ENCODE measurements at regions not wholly inside any gene's neighbourhood (a gene's known extent, or its start where the extent isn't known, plus 50 kb on each side); places are given as distances from the start of the nearest gene placed in this dataset.
"Not testable (repeated sequence)": the region's sequence is repeated elsewhere in the genome, so short reads cannot be mapped to it uniquely, and the experiment has no call there.

DNA sequence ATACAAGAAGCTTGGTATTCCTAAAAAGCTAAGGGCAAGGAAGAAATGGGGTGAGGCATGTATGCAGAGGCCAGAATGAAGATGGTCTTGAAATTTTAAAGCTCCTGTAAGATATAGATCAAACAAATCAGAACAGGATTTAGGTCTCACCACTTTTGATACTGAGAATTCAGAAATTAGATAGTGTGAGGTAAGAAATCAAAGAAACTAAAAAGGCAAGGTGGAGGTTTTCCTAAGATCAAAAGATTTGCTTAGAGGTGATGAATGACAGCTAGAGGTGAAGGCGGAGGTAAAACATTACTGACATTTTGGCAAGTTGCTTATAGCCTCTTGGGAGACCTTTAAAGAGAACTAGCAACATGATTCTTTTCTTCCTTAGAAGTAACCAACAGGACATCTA, 225.2 kb upstream of the SGK1 start:
- TF ChIP-seq, protein P1, sequence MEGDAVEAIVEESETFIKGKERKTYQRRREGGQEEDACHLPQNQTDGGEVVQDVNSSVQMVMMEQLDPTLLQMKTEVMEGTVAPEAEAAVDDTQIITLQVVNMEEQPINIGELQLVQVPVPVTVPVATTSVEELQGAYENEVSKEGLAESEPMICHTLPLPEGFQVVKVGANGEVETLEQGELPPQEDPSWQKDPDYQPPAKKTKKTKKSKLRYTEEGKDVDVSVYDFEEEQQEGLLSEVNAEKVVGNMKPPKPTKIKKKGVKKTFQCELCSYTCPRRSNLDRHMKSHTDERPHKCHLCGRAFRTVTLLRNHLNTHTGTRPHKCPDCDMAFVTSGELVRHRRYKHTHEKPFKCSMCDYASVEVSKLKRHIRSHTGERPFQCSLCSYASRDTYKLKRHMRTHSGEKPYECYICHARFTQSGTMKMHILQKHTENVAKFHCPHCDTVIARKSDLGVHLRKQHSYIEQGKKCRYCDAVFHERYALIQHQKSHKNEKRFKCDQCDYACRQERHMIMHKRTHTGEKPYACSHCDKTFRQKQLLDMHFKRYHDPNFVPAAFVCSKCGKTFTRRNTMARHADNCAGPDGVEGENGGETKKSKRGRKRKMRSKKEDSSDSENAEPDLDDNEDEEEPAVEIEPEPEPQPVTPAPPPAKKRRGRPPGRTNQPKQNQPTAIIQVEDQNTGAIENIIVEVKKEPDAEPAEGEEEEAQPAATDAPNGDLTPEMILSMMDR (IDR thresholded peaks at IDR 0.05; ENCODE audit: low read depth, low read length, missing control alignments) = no peak
- no peak for DNase-seq (ENCODE audit: extremely low read depth, low read depth)
- no peak overlapping the region for H3K4me3 ChIP-seq (replicated peaks; ENCODE audit: low read depth, low read length)

- H3K4me3 ChIP-seq (replicated peaks; ENCODE audit: low read depth, low read length) = no peak overlapping the region
- no peak for DNase-seq (ENCODE audit: extremely low read depth, low read depth)
- TF ChIP-seq, protein P1 (IDR thresholded peaks at IDR 0.05; ENCODE audit: low read depth, low read length, missing control alignments) = no peak
Observed at GRCh38 chr6:134541001-134541400, 223.1 kb upstream of the SGK1 start.

- no peak for DNase-seq (ENCODE audit: extremely low read depth, low read depth)
- no peak overlapping the region for H3K4me3 ChIP-seq (replicated peaks; ENCODE audit: low read depth, low read length)
- TF ChIP-seq, protein P1 (IDR thresholded peaks at IDR 0.05; ENCODE audit: low read depth, low read length, missing control alignments) = no peak
Observed at GRCh38 chr6:134539865-134540323, 222.0 kb upstream of the SGK1 start.

DNA sequence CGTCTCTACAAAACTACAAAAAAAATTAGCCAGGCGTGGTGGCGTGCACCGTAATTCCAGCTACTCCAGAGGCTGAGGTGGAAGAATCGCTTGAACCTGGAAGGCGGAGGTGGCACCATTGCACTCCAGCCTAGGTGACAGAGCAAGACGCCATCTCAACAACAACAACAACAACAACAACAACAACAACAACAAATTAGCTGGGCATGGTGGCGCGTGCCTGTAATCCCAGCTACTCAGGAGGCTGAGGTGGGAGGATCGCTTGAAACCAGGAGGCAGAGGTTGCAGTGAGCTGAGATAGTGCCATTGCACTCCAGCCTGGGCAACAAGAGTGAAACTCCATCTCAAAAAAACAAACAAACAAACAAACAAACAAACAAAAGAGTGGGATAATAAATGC, 219.9 kb upstream of the SGK1 start:
- not testable (repeated sequence) for DNase-seq (ENCODE audit: extremely low read depth, low read depth); H3K4me3 ChIP-seq (replicated peaks; ENCODE audit: low read depth, low read length)

- no peak overlapping the region for H3K4me3 ChIP-seq (replicated peaks; ENCODE audit: low read depth, low read length)
- DNase-seq (ENCODE audit: extremely low read depth, low read depth) = peak; percentile 52
- TF ChIP-seq, protein P1 (IDR thresholded peaks at IDR 0.05; ENCODE audit: low read depth, low read length, missing control alignments) = no peak
Observed at GRCh38 chr6:134537146-134537555, 219.2 kb upstream of the SGK1 start.

GRCh38 chr6:134535831-134536230, 217.9 kb upstream of the SGK1 start:
- TF ChIP-seq, protein P1 (IDR thresholded peaks at IDR 0.05; ENCODE audit: low read depth, low read length, missing control alignments) = no peak
- no peak overlapping the region for H3K4me3 ChIP-seq (replicated peaks; ENCODE audit: low read depth, low read length)
- DNase-seq (ENCODE audit: extremely low read depth, low read depth) = no peak

DNA sequence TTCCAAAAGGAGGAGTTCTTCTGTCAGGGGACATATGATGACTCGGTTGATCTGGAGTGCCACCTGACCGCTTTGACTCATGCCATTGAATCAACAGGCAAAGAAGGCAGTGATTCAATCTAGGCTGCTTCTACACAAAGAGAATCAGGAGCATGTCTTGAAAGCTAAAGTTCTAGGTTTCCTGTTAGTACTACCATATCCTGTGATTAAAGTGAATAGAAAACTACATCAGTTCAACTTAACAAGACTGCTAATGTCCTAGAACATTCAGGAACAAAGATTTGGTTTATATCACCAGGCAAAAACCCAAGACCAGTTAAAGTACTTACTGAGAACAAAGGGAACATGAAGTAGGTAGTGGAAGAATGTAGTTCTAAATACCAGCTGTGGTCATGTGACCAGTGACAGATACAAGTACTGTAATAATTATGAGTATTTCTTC, 216.8 kb upstream of the SGK1 start:
- TF ChIP-seq, protein P1 (IDR thresholded peaks at IDR 0.05; ENCODE audit: low read depth, low read length, missing control alignments) = no peak
- DNase-seq (ENCODE audit: extremely low read depth, low read depth) = no peak
- H3K4me3 ChIP-seq (replicated peaks; ENCODE audit: low read depth, low read length) = no peak overlapping the region

All from HFF-Myc (cell line).